Renal cortex interstitium (tissue), 11 donors: ENCODE measurements at regions not wholly inside any gene's neighbourhood (a gene's known extent, or its start where the extent isn't known, plus 50 kb on each side); places are given as distances from the start of the nearest gene placed in this dataset.
A peak's percentile ranks its signal among the peaks of the same experiment; 100 is the strongest.
"Not testable (repeated sequence)": the region's sequence is repeated elsewhere in the genome, so short reads cannot be mapped to it uniquely, and the experiment has no call there.

Experiments
- DNase-seq, 11 donors: peaks; one replicate each; pipeline ENCODE4 v3.0.0-alpha.2; 2013; ENCODE audit warnings: low read depth in 9 of 11, low spot score in 4 of 11; ENCODE audit errors: extremely low read depth in 1 of 11

DNA sequence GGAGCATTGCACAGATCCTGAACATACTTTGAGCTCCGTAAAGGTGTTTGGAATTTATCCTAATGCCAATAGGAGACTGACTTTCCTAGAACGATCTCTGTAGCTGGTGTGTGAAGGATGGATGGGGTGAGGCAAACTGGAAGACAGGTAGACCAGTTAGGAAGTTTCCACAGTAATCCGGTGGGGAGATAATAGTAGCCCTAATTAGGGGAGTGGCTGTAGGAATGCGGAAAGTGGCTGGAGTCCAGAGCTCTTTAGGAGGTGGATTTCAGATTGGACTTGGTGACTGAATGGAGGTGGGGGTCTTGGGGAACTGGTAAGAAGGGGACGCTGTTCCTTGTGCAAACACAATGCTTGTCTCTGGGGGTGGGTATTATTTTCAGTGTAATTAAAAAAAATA, 146.3 kb downstream of the SOX4 start:
- no peak for DNase-seq

DNA sequence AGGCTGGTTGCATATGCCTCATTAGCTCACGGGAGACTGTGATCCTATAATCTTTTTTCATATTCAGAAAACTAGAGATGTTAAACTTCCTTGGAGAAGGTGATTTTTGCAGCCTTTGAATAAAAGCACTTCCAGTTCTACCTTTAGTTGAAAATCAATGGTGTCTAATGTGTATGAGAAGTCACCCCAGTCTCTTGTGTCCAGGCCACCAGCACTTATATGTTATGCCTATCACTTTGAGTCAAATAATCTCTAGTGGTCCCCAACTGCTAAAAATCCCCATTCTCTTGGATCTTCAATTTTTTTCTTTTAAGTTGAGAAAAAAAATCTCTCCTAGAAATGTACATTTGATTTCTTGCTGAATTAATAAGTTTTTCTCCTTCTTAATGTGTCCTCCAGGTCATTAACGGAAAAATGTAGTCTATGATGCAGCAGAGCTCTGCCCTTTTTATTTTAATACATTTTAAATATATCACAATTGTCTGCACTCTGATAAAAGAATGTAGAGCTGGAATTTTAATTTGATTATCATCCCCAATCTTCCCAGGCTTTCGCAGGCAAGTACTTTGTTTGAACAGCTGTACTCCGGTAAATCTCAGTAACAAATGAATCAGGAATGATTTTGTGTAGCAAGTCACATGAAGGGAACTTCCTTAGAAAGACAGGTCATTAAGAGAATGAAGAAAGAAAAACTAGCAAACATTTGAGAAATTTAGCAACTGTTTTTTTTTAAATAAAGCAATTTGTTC, 147.0 kb downstream of the SOX4 start:
- peak in 1 of 11 donors; percentile 26 for DNase-seq

DNA sequence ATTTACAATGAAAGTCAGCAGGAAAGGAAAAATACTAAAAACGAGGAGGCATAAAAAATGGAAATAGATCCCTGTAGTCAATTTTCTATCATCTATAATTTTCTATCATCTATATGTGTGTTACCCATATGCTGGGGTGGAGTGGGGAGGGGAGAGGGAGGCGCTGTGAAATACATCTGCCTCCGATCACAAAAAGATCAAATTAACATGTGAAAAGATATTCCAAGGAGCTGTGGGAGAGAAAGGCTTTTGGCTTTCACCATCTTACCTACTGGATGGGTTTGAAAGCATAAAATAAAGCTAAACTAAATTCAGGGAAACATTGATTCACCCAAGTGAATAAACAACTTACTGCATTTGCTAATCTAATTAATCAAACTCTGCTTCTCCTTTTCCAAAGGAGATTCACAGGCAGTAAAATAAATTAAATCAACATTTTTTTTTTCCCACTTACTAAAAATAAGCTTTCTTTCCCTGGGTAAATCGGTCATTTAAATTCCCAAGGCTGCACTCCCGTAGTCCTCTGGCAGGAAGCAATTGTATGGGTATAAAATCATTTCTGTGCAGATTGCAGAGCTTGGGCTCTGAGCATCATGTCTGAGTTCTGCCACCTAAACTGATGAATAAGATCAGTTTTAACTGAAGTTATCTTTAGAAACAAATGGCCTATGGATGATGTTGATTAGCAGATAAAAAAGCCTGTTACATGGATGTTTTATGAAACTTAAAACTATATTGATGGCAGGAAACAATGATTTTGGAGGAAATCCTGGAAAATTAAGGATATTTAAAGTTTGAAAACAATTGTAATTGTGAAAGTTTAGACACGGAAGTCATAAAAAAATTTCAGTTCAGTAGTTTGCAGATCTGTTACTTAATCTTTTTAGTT, 147.9 kb downstream of the SOX4 start:
- no peak for DNase-seq

DNA sequence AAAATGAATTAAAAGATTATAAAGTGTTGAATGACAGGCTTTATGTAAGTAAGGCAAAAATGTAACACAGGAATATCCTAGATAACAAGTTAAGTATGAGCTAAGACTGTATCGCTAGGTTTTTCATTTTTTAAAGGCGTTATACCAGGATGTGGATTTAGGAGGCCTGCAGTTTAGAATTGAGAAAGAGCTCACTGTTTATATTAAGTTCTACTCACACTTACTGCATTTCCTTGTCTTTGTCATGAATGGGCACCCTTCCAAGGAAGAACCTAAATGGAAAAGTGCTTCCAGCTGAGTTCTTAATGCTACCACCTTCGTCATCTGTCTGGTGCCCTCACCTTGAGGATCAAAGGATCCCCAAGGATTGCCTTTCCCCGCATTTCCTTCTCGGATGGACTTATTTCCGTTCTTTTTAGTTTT, 148.7 kb downstream of the SOX4 start:
- no peak for DNase-seq

DNA sequence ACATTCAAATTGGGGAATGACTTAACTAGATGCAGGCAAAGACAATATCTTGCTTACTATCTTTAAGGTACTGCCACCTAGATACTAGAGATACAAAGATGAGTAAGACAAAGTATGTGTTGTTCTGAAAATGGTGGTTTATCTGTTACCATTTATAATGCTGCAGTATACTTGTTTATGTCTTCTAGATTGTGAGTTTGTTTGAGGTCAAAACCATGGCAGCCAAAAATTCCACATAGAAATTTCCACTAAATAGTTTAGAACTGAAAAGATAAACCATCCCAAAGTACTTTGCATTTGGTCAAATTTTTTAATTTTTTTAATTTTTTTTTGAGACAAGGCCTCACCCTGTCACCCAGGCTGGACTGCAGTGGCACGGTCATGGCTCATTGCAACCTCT, 150.8 kb downstream of the SOX4 start:
- DNase-seq: no peak

DNA sequence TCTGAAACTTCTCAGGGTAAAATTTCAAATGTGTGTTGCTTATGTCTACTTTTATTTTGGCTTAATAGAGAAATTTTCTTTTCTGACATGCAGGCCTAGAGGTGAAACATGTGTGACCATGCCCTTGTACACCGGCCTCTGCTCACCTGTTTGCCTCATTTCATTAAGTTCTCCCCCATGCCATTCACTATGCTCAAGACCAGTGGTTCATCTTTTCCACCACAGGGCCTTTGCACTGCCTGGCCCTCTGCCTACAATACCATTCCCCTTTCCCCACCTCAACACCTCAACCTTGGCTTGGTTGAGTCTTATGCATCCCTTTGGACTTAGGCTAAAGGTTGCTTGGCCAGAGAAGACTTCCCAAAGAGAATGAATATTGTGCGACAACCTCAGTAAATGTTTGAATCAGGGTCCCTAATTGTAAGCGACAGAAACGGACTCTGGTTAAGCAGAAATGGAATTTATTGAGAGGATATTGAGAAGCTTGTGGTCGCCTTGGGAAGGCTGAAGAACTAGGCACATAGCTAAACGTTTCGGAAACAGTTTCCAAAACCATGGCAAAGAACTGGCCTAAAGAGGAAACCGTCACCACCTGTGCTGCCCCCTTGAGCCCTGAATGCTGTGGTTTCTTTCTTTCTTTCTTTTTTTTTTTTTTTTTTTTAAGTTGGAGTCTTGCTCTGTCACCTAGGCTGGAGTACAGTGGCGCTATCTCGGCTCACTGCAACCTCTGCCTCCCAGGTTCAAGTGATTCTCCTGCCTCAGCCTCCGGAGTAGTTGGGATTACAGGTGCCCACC, 152.2 kb downstream of the SOX4 start:
- DNase-seq: no peak

DNA sequence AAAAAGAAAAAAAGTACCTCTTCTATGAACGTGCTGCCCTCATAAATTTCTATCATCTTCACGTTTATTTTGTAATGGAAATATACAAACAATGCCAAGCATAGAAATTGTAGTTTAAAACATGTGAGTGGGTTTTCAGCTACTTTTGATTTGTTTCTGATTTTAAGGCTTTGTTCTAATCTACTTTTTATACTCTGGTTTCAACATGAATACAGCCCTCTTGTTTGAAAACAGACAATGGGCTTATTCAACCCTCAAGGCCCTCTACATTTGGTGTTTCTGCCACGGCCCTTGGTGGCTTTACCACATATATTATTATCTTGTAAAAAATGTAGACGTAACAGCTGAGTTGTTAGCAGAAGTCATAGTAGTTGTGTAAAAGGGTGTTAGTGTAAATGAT, 153.9 kb downstream of the SOX4 start:
- DNase-seq: no peak

DNA sequence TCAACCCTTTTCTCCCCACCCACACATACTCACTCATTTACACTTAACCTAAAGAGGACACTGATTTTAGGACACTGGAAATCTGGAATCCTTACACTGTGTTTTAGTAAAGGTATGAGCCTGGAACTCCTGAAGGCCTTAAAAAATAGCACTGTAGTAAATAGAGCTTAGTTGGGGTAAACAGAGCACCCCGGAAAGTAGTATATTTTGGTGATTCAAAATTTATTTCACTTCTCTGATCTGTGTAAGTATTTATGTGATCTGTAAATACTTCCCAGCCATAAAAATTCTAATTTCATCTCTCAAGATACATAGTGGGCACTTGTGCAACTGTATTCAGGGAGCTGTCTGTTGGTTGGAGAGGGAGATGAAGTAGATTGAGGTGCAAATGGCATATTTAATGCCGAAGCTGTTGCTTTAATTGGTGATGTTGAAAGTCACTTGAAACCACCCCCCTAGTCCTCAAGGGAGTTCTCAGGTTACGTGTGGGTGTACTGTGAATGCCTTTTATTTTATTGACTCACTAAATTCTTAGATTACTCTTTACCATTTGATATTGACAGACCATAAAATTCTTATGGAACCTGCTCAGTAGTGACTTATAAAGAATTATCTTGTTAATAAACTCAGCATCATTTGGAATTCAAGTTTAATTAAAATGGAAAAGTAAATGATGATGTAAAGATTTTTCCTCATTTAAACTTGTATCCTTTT, 154.9 kb downstream of the SOX4 start:
- peak in 2 of 11 donors; percentile 46 to 64 for DNase-seq

DNA sequence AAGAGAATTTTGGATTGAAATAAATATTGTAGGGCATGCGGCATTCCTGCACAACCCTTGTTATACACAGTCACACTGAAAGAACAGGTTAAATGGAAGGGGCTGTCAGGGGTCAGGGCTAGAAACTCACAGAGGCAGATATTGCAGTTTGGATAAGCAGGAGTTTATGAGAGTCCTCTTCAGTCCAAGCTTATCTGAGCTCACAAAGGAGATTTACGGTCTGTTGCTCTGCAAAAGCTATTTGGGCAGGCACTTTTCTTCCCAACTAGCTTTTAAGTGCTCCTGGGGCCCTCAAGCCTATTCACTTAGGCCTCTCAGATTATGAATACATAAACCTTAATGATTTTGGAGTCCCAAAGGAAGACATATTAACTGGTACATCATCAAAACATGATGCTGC, 156.2 kb downstream of the SOX4 start:
- no peak for DNase-seq

DNA sequence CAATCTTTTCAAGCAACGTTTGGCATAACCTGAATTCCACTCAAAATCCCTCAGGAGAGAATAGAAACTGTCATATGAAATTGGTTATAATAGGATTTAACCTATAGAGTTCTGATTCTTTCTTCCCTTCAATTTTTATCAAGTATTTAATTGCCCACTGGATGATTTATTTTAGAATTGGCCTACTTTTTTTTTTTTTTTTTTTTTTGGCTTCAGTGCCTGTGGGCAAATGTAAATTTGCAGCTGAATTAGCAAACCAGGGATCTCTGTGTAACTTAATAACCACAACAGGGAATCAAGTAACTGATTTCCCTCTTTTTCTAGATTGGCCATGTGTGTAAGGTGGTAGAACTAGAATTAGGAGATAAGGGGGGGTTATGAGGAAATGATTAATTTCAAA, 157.0 kb downstream of the SOX4 start:
- DNase-seq: no peak

DNA sequence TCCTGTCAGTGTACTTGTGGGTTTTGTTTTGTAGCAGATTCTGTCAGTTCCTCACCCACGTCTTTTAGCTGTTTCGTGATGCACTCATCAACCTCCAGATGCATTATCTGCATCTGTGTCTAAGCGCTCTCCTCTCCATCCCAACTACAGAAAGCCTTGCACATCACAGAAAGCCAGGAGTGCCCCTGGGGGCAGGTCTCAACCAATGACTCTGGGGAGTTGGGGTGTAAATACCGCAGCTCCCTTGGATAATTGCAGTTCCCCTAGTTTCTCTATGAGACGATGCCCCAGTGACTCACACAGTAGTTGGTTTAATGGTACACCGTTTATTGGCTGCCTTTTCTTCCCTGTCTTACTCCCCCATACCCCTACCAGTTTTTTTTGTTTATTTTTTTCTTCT, 158.1 kb downstream of the SOX4 start:
- DNase-seq: no peak

DNA sequence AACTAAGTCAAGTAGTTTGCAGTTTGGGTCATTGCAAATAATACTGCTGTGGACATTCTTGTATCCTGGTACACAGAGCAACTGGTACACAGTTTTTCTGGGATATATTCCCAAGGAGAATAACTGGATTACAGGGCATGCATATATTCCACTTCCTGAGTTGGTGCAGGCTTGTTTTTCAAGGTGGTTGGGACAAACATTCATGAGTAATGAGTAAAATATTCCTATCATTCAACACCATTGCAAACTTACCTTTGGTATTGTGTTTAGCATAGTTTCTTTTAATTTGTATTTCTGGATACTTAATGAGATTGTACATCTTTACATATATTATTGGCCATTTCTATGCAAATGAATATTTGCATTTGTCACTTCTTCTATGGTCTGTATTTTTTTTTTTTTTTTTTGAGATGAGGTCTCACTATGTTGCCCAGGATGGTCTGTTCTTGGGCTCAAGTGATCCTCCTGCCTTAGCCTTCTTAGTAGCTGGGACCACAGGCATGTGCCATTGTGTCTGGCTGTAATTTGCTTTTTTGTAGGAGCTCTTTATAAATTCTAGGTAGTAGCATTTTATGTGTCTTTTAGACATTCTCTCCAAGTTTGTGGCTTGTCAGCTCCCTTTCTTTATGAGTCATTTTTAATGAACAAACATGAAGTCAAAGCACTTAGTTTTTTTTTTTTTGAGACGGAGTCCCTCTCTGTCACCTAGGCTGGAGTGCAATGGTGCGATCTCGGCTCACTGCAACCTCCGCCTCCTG, 158.7 kb downstream of the SOX4 start:
- DNase-seq: no peak

DNA sequence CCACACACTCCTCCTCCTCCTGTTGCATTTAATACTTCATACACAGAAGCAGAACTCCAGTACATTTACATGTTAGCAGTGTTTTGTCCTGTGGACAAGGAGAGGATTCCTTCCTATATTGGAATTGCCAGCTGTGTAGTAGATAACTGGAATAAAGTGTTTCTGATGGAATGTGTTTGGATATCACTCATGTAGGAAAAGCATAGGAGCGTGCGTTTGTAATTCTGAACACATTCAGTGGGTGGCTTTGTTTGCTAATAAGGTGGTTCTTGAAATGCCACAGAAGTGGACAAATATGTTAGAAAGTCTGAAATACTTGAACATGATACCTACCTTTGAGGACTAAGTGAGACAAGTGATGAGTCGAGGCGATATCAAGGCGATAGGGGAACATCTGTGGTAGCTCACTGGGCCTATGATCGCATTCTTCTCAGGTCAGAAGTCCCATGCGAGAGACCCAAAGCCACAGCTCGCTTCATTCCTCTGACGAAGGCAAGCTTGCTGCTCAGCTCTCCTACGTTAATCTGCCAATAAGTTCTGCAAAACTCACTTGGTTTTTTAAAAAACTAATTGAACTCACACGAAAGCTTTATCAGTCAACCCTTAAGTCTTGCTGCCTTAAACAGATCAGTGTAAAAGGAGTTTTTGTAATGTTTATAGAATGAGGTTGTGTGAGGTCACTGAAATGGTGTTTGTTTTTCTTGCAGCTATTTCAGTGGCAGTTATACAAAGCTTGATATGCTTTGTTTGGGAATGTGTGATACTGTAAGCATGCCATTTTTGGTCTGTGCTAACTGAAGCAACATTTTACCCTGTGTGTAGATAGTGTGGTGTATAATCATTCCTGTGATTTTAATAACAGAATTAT, 159.9 kb downstream of the SOX4 start:
- no peak for DNase-seq

DNA sequence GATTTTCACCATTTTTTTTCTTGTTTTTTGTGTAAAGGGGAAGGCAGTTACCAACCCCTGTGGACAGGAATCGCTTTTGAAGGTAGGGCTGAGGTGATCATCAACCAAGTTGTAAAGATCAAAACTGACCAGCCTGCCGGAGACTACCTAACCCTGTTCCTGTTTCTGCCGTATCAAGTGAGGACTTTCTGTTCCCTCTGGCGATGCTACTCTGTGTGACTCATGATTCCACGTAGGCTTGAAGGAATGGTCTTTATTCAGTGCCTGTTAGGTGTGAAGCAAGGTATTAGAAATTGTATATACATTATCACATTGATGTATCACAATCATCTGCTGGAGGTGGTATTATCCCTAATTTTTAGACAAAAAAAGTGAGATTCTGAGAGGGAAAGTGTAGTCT, 161.3 kb downstream of the SOX4 start:
- no peak for DNase-seq

DNA sequence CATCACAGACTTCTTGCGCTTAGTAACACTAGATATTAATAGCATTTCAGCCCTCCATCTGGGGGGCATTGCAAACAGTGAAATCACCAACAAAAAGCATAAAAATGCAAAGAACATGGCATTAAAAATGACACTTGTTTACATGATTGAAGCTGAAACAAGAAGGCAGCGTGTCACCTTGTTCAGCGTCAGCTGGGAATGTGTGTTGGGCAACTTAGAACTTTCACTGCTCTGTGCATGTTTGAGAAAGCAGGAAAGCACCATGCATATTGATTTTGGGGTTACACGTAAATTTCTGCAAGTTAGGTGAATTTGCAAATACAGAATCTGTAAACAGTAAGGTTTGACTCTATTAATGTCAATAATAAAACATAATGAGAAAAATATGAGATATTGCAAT, 162.9 kb downstream of the SOX4 start:
- no peak for DNase-seq

DNA sequence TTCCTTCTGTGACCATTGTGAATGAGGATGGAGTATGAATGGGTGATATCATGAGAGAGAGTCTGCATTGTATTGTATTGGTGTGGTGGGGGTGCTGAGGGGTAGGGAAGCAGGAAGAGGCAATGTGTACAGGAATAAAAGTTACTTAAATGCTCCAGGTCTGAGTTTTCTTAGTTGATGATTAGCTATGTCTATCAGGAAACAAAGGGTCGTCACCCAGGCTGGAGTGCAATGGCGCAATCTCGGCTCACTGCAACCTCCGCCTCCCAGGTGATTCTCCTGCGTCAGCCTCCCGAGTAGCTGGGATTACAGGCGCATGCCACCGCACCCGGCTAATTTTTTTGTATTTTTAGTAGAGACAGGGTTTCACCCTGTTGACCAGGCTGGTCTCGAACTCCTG, 163.8 kb downstream of the SOX4 start:
- not testable (repeated sequence) for DNase-seq

DNA sequence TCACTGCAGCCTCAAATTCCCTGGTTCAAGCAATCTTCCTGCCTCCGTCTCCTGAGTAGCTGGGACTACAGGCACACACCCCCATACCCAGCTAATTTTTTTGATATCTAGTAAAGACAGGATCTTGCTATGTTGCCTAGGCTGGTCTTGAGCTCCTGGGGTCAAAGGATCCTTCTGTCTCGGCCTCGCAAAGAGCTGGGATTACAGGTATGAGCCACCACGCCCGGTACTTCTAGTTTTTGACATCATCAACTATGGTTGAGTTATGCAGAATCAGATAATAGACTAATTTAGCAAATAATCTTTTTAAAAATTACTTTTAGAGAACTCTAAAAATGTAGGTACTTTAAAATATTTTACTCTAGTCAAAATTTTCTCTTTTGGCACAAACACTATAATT, 166.2 kb downstream of the SOX4 start:
- DNase-seq: no peak
